Peyer's patch (tissue), 4 donors: ENCODE measurements at regions not wholly inside any gene's neighbourhood (a gene's known extent, or its start where the extent isn't known, plus 50 kb on each side); places are given as distances from the start of the nearest gene placed in this dataset.

Experiments
- DNase-seq, 3 donors: peaks; one replicate each; pipeline ENCODE4 v3.0.0-alpha.2; 2017 to 2019
- H3K27ac ChIP-seq, 4 donors: fragments of 200-600 bp; sonication (generic); one replicate each; pipeline ENCODE4 v1.5.1; 2016 to 2019
- H3K27me3 ChIP-seq, 2 donors: fragments of 200-600 bp; sonication (generic); one replicate each; pipeline ENCODE4 v1.5.1; 2019
- H3K36me3 ChIP-seq, 3 donors: fragments of 200-600 bp; sonication (generic); one replicate each; pipeline ENCODE4 v1.5.1; 2016 to 2019
- H3K4me1 ChIP-seq, 4 donors: fragments of 200-600 bp; sonication (generic); one replicate each; pipeline ENCODE4 v1.5.1; 2016 to 2019
- H3K4me3 ChIP-seq, 4 donors: fragments of 200-600 bp; sonication (generic); 1 replicate in 3 of 4; 2 replicates in 1 of 4; pipeline ENCODE4 v1.5.1; 2016 to 2019; ENCODE audit warnings: mild to moderate bottlenecking in 1 of 4
- H3K9me3 ChIP-seq, 4 donors: fragments of 200-600 bp; sonication (generic); one replicate each; pipeline ENCODE4 v1.5.1; 2016 to 2019; ENCODE audit warnings: mild to moderate bottlenecking in 1 of 4
- POLR2A ChIP-seq, 2 donors: fragments of 450-650 bp; IDR thresholded peaks; one replicate each; pipeline ENCODE4 v1.5.1; 2017; ENCODE audit warnings: antibody characterized with exemption in 2 of 2, mild to moderate bottlenecking in 2 of 2, moderate library complexity in 2 of 2
- TF ChIP-seq, protein P1 (sequence below), 6 experiments: fragments of 450-650 bp in 4 of 6; fragments of 200-600 bp in 2 of 6; sonication (generic) in 1 of 6; IDR thresholded peaks; one replicate each; pipeline ENCODE4 v1.5.1; 2017 to 2019; ENCODE audit warnings: antibody characterized with exemption in 6 of 6, mild to moderate bottlenecking in 3 of 6, moderate library complexity in 1 of 6

DNA sequence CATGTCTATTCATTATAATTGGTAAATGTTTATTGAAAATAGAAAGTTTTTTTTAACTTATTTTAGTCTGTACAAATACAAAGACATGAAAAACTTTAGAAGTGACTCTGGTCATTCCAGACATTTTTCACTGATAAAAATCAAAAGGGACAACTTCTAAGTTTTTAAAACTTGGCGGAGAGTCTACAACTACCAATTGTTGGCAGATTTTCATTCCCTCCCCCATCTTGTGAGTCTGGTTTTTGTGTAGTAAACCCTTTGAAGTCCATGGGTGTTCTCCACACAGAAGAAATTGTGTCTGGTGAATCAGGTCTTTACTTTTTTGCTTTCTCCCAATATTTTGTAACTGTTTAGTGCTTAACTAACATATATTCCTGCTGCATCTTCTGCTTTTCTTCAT, 336.5 kb downstream of the PDGFC start:
- Histone ChIP-seq H3K4me3 (no peak overlapping the region), H3K27ac (no peak overlapping the region), H3K27me3 (no peaks in the 10 kb centered on the region), H3K36me3 (no peaks in the 10 kb centered on the region), H3K4me1 (no peaks in the 10 kb centered on the region), H3K9me3 (no peaks in the 10 kb centered on the region)
- TF ChIP-seq POLR2A (IDR thresholded peaks at IDR 0.05) = no peak
- TF ChIP-seq, protein P1, sequence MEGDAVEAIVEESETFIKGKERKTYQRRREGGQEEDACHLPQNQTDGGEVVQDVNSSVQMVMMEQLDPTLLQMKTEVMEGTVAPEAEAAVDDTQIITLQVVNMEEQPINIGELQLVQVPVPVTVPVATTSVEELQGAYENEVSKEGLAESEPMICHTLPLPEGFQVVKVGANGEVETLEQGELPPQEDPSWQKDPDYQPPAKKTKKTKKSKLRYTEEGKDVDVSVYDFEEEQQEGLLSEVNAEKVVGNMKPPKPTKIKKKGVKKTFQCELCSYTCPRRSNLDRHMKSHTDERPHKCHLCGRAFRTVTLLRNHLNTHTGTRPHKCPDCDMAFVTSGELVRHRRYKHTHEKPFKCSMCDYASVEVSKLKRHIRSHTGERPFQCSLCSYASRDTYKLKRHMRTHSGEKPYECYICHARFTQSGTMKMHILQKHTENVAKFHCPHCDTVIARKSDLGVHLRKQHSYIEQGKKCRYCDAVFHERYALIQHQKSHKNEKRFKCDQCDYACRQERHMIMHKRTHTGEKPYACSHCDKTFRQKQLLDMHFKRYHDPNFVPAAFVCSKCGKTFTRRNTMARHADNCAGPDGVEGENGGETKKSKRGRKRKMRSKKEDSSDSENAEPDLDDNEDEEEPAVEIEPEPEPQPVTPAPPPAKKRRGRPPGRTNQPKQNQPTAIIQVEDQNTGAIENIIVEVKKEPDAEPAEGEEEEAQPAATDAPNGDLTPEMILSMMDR (IDR thresholded peaks at IDR 0.05) = no peak
- DNase-seq = no peak

DNA sequence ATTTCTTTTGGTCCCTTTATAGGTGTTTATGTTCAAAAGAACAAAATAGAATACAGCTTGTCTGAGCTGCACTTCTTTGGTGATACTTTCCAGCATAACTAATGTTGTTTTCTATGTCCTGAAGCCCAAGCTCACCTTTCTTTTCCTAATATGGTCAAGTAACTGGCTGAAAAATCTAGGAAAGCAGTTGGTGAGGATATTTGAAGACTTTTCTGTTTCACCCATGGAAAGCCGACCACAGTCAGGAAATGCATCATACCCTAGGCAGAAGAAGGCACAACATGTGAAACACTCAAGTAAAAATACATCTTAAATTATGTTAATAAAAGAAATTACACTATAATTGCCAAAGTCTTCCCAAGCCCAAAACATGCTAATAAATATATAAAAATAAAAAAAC, 337.0 kb downstream of the PDGFC start:
- Histone ChIP-seq H3K27me3 (no peaks in the 10 kb centered on the region), H3K36me3 (no peaks in the 10 kb centered on the region), H3K4me1 (no peaks in the 10 kb centered on the region), H3K9me3 (no peaks in the 10 kb centered on the region), H3K4me3 (no peak overlapping the region), H3K27ac (no peak overlapping the region)
- no peak for DNase-seq
- no peak for TF ChIP-seq POLR2A (IDR thresholded peaks at IDR 0.05)
- TF ChIP-seq, protein P1 (IDR thresholded peaks at IDR 0.05) = no peak

DNA sequence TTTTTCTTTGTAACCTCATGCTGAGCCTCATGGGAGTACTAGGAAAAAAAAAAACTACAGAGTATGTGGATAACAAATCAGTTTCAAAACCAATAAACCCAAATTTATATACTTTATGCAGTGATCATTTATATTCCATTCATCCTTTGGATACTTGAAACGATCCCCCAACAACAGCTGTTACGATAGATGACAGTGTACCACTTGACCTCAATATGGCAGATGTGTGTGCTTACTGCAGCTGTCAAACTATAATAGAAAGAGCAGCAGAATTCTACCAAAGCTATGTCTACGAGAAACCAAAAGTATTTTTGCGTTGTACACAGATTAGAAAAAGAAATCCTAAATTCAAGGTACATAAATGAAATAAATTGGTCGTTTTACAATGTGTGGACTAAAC, 337.8 kb downstream of the PDGFC start:
- Histone ChIP-seq H3K4me1 (no peaks in the 10 kb centered on the region), H3K27me3 (no peaks in the 10 kb centered on the region), H3K36me3 (no peaks in the 10 kb centered on the region), H3K27ac (no peak overlapping the region), H3K9me3 (no peaks in the 10 kb centered on the region), H3K4me3 (no peak overlapping the region)
- TF ChIP-seq, protein P1 (IDR thresholded peaks at IDR 0.05) = no peak
- no peak for TF ChIP-seq POLR2A (IDR thresholded peaks at IDR 0.05)
- DNase-seq = no peak

DNA sequence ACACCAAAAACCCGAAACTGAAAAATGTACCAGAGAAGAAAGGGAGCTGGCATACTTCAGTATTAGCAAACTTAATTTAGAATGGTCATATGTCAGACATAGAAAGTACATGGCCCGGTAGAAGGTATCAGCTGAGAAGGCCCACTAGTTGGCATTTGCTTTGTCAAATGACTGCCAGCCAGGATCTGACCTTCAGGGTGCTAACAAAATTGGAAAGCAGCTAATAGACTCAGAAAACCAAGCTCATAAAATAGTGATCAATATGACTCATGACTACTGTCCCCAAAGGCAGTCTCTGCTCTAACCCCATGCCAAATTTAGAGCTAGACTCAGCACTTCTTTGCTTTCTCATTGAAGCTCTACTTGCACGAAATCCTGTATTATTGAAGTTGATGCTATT, 342.7 kb downstream of the PDGFC start:
- TF ChIP-seq POLR2A (IDR thresholded peaks at IDR 0.05) = no peak
- TF ChIP-seq, protein P1 (IDR thresholded peaks at IDR 0.05) = no peak
- H3K36me3 ChIP-seq = no peaks in the 10 kb centered on the region
- no peaks in the 10 kb centered on the region for H3K27me3 ChIP-seq
- DNase-seq = no peak
- no peaks in the 10 kb centered on the region for H3K4me1 ChIP-seq
- H3K4me3 ChIP-seq = no peak overlapping the region
- no peaks in the 10 kb centered on the region for H3K9me3 ChIP-seq
- H3K27ac ChIP-seq = no peak overlapping the region

DNA sequence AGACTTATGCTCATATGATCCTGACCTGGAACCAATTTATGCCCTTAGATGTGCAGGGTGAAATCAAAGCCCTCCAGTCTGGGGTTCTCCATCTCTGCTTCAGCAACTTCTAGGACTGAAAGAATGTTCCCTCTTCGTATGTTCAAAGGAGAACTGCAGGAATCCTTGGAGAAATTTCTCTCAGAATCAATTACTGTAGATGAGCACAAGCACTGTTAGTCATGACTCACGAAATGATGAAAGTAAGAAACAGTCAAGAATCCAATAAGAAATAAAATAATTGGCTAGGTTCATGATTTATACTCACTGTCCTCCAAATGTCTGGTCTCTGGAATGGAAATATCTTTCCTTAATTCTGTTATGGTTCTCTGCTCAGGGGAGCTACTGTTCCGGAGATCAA, 348.2 kb downstream of the PDGFC start:
- H3K27ac ChIP-seq = no peak overlapping the region
- no peaks in the 10 kb centered on the region for H3K27me3 ChIP-seq
- H3K4me1 ChIP-seq = no peaks in the 10 kb centered on the region
- no peaks in the 10 kb centered on the region for H3K36me3 ChIP-seq
- no peak for DNase-seq
- H3K9me3 ChIP-seq = no peaks in the 10 kb centered on the region
- TF ChIP-seq POLR2A (IDR thresholded peaks at IDR 0.05) = no peak
- TF ChIP-seq, protein P1 (IDR thresholded peaks at IDR 0.05) = no peak
- no peak overlapping the region for H3K4me3 ChIP-seq

DNA sequence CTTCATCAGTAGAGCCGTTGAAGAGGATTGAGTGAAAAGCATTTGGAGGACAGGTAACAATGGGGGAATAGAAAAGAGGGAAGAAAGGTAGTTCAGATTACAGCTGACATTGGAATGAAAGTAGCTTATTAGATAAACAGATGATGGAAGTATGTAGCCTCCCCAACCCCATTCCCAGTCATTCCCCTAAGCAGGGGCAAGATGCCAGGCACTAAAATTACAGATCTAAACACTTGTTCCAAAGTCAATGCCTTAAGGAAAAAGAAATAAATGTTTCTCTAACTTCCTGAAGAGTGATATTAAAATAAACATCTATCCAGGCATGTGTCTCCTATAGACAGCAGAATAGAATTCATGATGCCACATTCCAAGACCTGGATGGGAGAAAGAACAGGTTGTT, 350.8 kb downstream of the PDGFC start:
- Histone ChIP-seq H3K27me3 (no peaks in the 10 kb centered on the region), H3K9me3 (no peaks in the 10 kb centered on the region), H3K4me3 (no peak overlapping the region), H3K4me1 (no peaks in the 10 kb centered on the region), H3K27ac (no peak overlapping the region), H3K36me3 (no peaks in the 10 kb centered on the region)
- DNase-seq = no peak
- TF ChIP-seq, protein P1 (IDR thresholded peaks at IDR 0.05) = no peak
